Lower leg skin (tissue), 4 donors: ENCODE measurements at regions not wholly inside any gene's neighbourhood (a gene's known extent, or its start where the extent isn't known, plus 50 kb on each side); places are given as distances from the start of the nearest gene placed in this dataset.

Experiments
- DNase-seq, 2 donors: peaks; one replicate each; pipeline ENCODE4 v3.0.0-alpha.2; 2019; ENCODE audit warnings: low spot score in 2 of 2
- H3K4me3 ChIP-seq: fragments of 200-600 bp; sonication (generic); 2 replicates; pipeline ENCODE4 v1.5.1; 2017; ENCODE audit warnings: mild to moderate bottlenecking, low read depth; ENCODE audit not compliant: poor library complexity, severe bottlenecking
- CTCF ChIP-seq, 3 donors: fragments of 450-650 bp; IDR thresholded peaks; one replicate each; pipeline ENCODE4 v1.5.1; 2016; ENCODE audit warnings: antibody characterized with exemption in 3 of 3, mild to moderate bottlenecking in 3 of 3, moderate library complexity in 2 of 3
- POLR2A ChIP-seq, 2 donors: fragments of 450-650 bp; IDR thresholded peaks; one replicate each; pipeline ENCODE4 v1.6.1; 2016 to 2017; ENCODE audit warnings: antibody characterized with exemption in 2 of 2, mild to moderate bottlenecking in 1 of 2, moderate library complexity in 1 of 2
- WGBS, 2 donors: methylation state at CpG; one replicate each; pipeline ENCODE4 v1.1.5; 2018; 5-methylcytosine and 5-hydroxymethylcytosine counted together
- intact Hi-C: fragments of 100-400 bp; cut with DNase I; formaldehyde crosslinking; loops from one replicate; pipeline ENCODE4 v1.15.0; 2023; ENCODE audit warnings: low total_unique reads

GRCh38 chr12:25337916-25338315 is 87.2 kb upstream of the KRAS start:
- 79 to 80% methylated on average over 3 of the region's 3 CpGs for WGBS, 2 donors
- intact Hi-C loops, result no loop called here
- DNase-seq, result no peak
- TF ChIP-seq CTCF (IDR thresholded peaks at IDR 0.05) (no peak), POLR2A (IDR thresholded peaks at IDR 0.05) (no peak)
- no peak overlapping the region for H3K4me3 ChIP-seq

- no peak overlapping the region for H3K4me3 ChIP-seq
Measured at GRCh38 chr12:25332143-25332542, 81.4 kb upstream of the KRAS start.

GRCh38 chr12:25328072-25328712 is 77.5 kb upstream of the KRAS start:
- DNase-seq, result no peak
- 45% methylated on average over 5 of the region's 5 CpGs for WGBS, 2 donors
- intact Hi-C loops, result no loop called here
- no peak overlapping the region for H3K4me3 ChIP-seq
- TF ChIP-seq POLR2A (IDR thresholded peaks at IDR 0.05) (no peak), CTCF (IDR thresholded peaks at IDR 0.05) (no peak)

More at GRCh38 chr12:25332143-25332542, 81.4 kb upstream of the KRAS start:
- TF ChIP-seq CTCF (IDR thresholded peaks at IDR 0.05) (no peak), POLR2A (IDR thresholded peaks at IDR 0.05) (no peak)
- WGBS, 2 donors, result 81 to 89% methylated on average over 3 of the region's 3 CpGs
- no peak for DNase-seq
- intact Hi-C loops, result no loop called here

GRCh38 chr12:25327321-25327720 is 76.6 kb upstream of the KRAS start:
- 56 to 61% methylated on average over 4 of the region's 4 CpGs for WGBS, 2 donors
- H3K4me3 ChIP-seq, result no peak overlapping the region
- DNase-seq, result no peak
- TF ChIP-seq CTCF (IDR thresholded peaks at IDR 0.05), result no peak
- intact Hi-C loops, result no loop called here

- WGBS, 2 donors, result 93 to 94% methylated on average over 2 of the region's 2 CpGs
- H3K4me3 ChIP-seq, result no peak overlapping the region
- TF ChIP-seq CTCF (IDR thresholded peaks at IDR 0.05) (no peak), POLR2A (IDR thresholded peaks at IDR 0.05) (no peak)
- intact Hi-C loops, result no loop called here
- DNase-seq, result no peak
Measured at GRCh38 chr12:25326326-25326725, 75.6 kb upstream of the KRAS start.

GRCh38 chr12:25324861-25325260 is 74.1 kb upstream of the KRAS start:
- TF ChIP-seq CTCF (IDR thresholded peaks at IDR 0.05), result no peak
- TF ChIP-seq POLR2A (IDR thresholded peaks at IDR 0.05), result no peak
- DNase-seq, result no peak
- intact Hi-C loops, result no loop called here
- H3K4me3 ChIP-seq, result no peak overlapping the region
- WGBS, 2 donors, result 77 to 88% methylated on average over 2 of the region's 2 CpGs
